Spleen (tissue), 7 donors: ENCODE measurements at regions not wholly inside any gene's neighbourhood (a gene's known extent, or its start where the extent isn't known, plus 50 kb on each side); places are given as distances from the start of the nearest gene placed in this dataset.

Experiments used
- CTCF ChIP-seq, 11 experiments: fragments of 200-600 bp in 7 of 11; fragments of 450-650 bp in 4 of 11; sonication (generic) in 4 of 11; IDR thresholded peaks in 8 of 11; conservative IDR thresholded peaks in 3 of 11; 1 replicate in 7 of 11; 2 replicates in 4 of 11; pipeline versions ENCODE4 v1.4.0 to v1.8.0; 2016 to 2021; ENCODE audit warnings: antibody characterized with exemption in 11 of 11, inconsistent platforms in 4 of 11, mild to moderate bottlenecking in 1 of 11
- POLR2A ChIP-seq, 3 donors: fragments of 450-650 bp; IDR thresholded peaks; one replicate each; pipeline ENCODE4 v1.5.1; 2017; ENCODE audit warnings: antibody characterized with exemption in 3 of 3, mild to moderate bottlenecking in 1 of 3
- donor health status: DM: no; HTN: no; CAD: no; lungs with moderate emphysema.
- donor health status: DM: no; HTN: no; CAD: no.
- donor health status: DM: no; HTN: no; CAD: no.

- TF ChIP-seq CTCF (IDR thresholded peaks at IDR 0.05 in 8 of 11, conservative IDR thresholded peaks at IDR 0.05 in 3 of 11) (no peak), POLR2A (IDR thresholded peaks at IDR 0.05) (no peak)
Measured at GRCh38 chr3:153097213-153097612, 64.8 kb upstream of the RAP2B start.
